WTC11 (cell line): ENCODE measurements at regions not wholly inside any gene's neighbourhood (a gene's known extent, or its start where the extent isn't known, plus 50 kb on each side); places are given as distances from the start of the nearest gene placed in this dataset.

ENCODE experiments used
- ATAC-seq: fragments of 200-7000 bp; cut with Tn5 transposase; 2 replicates; pipeline ENCODE4 v1.10.0; 2021; ENCODE audit warnings: mild to moderate bottlenecking, moderate library complexity
- CTCF ChIA-PET: fragments of 300-600 bp; sonication (Branson Sonifier 250); formaldehyde crosslinking; loops from one replicate; lab custom pipeline; 2021; ENCODE audit warnings: antibody characterized with exemption; lab: Charles Lee
- POLR2A ChIA-PET: fragments of 350-600 bp; sonication (Branson Sonifier 250); formaldehyde crosslinking; loops from one replicate; lab custom pipeline; 2021; ENCODE audit warnings: antibody characterized with exemption; lab: Charles Lee
- DNase-seq: peaks from one replicate; pipeline ENCODE4 v3.0.0; 2021; ENCODE audit warnings: low spot score
- H3K27ac Mint-ChIP-seq: 2 replicates; pipeline ENCODE4 v1.8.0; 2021; ENCODE audit warnings: mixed read lengths
- H3K27me3 Mint-ChIP-seq: 2 replicates; pipeline ENCODE4 v1.8.0; 2021; ENCODE audit warnings: low read depth, mild to moderate bottlenecking, moderate library complexity, mixed read lengths
- H3K36me3 Mint-ChIP-seq: 2 replicates; pipeline ENCODE4 v1.8.0; 2021; ENCODE audit warnings: mixed read lengths
- H3K4me1 Mint-ChIP-seq: 2 replicates; pipeline ENCODE4 v1.8.0; 2022; ENCODE audit warnings: mixed read lengths
- H3K4me3 Mint-ChIP-seq: 2 replicates; pipeline ENCODE4 v1.8.0; 2021; ENCODE audit warnings: mild to moderate bottlenecking, moderate library complexity, mixed read lengths
- H3K9me3 Mint-ChIP-seq: 2 replicates; pipeline ENCODE4 v1.8.0; 2021; ENCODE audit warnings: mixed read lengths
- CBFB ChIP-seq: sonication (generic); formaldehyde crosslinking; IDR thresholded peaks from 2 replicates; pipeline ENCODE4 v1.8.1; 2022; ENCODE audit warnings: mild to moderate bottlenecking, low read depth, missing genetic modification reagents
- CREB1 ChIP-seq: sonication (generic); formaldehyde crosslinking; IDR thresholded peaks from 2 replicates; pipeline ENCODE4 v1.8.0; 2023; ENCODE audit warnings: mild to moderate bottlenecking, missing genetic modification reagents
- FOXP4 ChIP-seq: sonication (generic); formaldehyde crosslinking; IDR thresholded peaks from 2 replicates; pipeline ENCODE4 v1.8.0; 2022; ENCODE audit warnings: mild to moderate bottlenecking, missing genetic modification reagents
- JAZF1 ChIP-seq: fragments of 250-450 bp; sonication (Bioruptor Pico); IDR thresholded peaks from 2 replicates; pipeline ENCODE4 v1.9.0; 2021; ENCODE audit warnings: moderate library complexity, mild to moderate bottlenecking, inconsistent platforms
- MLX ChIP-seq: sonication (generic); formaldehyde crosslinking; IDR thresholded peaks from 2 replicates; pipeline ENCODE4 v1.8.1; 2023; ENCODE audit warnings: mild to moderate bottlenecking, missing genetic modification reagents, moderate library complexity
- NFYB ChIP-seq: sonication (generic); formaldehyde crosslinking; conservative IDR thresholded peaks from 2 replicates; pipeline ENCODE4 v1.8.0; 2022; ENCODE audit warnings: low read depth, missing genetic modification reagents
- NR3C1 ChIP-seq: sonication (generic); formaldehyde crosslinking; conservative IDR thresholded peaks from 2 replicates; pipeline ENCODE4 v1.8.1; 2023; ENCODE audit warnings: low read depth, mild to moderate bottlenecking, missing genetic modification reagents
- PRDM15 ChIP-seq: sonication (generic); formaldehyde crosslinking; IDR thresholded peaks from 2 replicates; pipeline ENCODE4 v1.8.0; 2022; ENCODE audit warnings: missing genetic modification reagents
- RELA ChIP-seq: sonication (generic); formaldehyde crosslinking; IDR thresholded peaks from 2 replicates; pipeline ENCODE4 v1.8.1; 2022; ENCODE audit warnings: missing genetic modification reagents, mild to moderate bottlenecking, borderline replicate concordance
- SOX15 ChIP-seq: fragments of 250-450 bp; sonication (Bioruptor Pico); IDR thresholded peaks from 2 replicates; pipeline ENCODE4 v1.9.0; 2021; ENCODE audit warnings: mild to moderate bottlenecking
- SP1 ChIP-seq: sonication (generic); formaldehyde crosslinking; conservative IDR thresholded peaks from 2 replicates; pipeline ENCODE4 v1.8.1; 2022; ENCODE audit warnings: missing genetic modification reagents
- TCF7 ChIP-seq: sonication (generic); formaldehyde crosslinking; IDR thresholded peaks from 2 replicates; pipeline ENCODE4 v1.8.0; 2022; ENCODE audit warnings: mild to moderate bottlenecking, low read depth, missing genetic modification reagents, moderate library complexity
- TEAD4 ChIP-seq: sonication (generic); formaldehyde crosslinking; IDR thresholded peaks from 2 replicates; pipeline ENCODE4 v1.8.0; 2022; ENCODE audit warnings: mild to moderate bottlenecking, missing genetic modification reagents
- ZNF317 ChIP-seq: sonication (generic); formaldehyde crosslinking; IDR thresholded peaks from 2 replicates; pipeline ENCODE4 v1.8.1; 2023; ENCODE audit warnings: low read depth, mild to moderate bottlenecking, moderate library complexity, missing genetic modification reagents, borderline replicate concordance
- ZNF416 ChIP-seq: fragments of 250-450 bp; sonication (Bioruptor Pico); IDR thresholded peaks from 2 replicates; pipeline ENCODE4 v1.9.0; 2021; ENCODE audit warnings: mild to moderate bottlenecking, inconsistent platforms
- TF ChIP-seq, protein P1 (sequence below): sonication (generic); formaldehyde crosslinking; IDR thresholded peaks from 2 replicates; pipeline ENCODE4 v1.8.1; 2022; ENCODE audit warnings: mild to moderate bottlenecking, moderate library complexity, missing genetic modification reagents

DNA sequence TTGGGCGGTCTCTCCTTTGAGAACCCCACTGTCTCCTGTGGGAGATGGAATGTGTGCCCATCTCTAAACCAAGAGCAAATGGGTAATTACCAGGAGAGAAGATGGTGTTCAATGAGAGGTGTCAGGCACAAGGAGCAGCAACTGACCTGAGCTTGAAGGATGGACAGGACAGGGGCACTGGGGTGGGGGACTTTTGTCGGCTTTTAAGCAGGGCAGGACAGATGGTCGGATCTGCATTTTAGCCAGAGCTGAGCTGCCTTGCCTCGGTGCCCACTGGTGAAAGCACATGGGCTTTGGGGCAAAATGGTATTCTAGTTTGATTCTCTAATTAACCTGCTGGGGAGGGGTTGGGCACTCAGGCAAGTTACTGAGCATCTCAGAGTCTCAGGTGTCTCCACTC lies 98.0 kb downstream of the INHBB start:
- H3K36me3 Mint-ChIP-seq: no peaks in the 10 kb centered on the region
- peaks cover 83% of the 10 kb centered on the region for H3K27me3 Mint-ChIP-seq
- H3K4me3 Mint-ChIP-seq: peak overlapping the region; percentile 82; the same call in 1 of the 2 replicates
- POLR2A ChIA-PET: no interaction called here
- no peak overlapping the region for H3K27ac Mint-ChIP-seq
- ATAC-seq: no peak
- H3K4me1 Mint-ChIP-seq: peaks cover 17% of the 10 kb centered on the region
- no peak for TF ChIP-seq JAZF1 (CRISPR knock-in tag)
- no peak for TF ChIP-seq RELA (CRISPR knock-in tag)
- no peak for TF ChIP-seq CREB1 (CRISPR knock-in tag)
- no peak for TF ChIP-seq SP1
- TF ChIP-seq TEAD4 (CRISPR knock-in tag): no peak
- TF ChIP-seq MLX (CRISPR knock-in tag): no peak
- no peak for TF ChIP-seq NR3C1 (CRISPR knock-in tag)
- TF ChIP-seq TCF7 (CRISPR knock-in tag): no peak
- TF ChIP-seq PRDM15 (CRISPR knock-in tag): no peak
- no peak for TF ChIP-seq FOXP4 (CRISPR knock-in tag)
- TF ChIP-seq, protein P1, sequence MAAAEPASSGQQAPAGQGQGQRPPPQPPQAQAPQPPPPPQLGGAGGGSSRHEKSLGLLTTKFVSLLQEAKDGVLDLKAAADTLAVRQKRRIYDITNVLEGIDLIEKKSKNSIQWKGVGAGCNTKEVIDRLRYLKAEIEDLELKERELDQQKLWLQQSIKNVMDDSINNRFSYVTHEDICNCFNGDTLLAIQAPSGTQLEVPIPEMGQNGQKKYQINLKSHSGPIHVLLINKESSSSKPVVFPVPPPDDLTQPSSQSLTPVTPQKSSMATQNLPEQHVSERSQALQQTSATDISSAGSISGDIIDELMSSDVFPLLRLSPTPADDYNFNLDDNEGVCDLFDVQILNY: no peak
- no peak for TF ChIP-seq SOX15 (CRISPR knock-in tag)
- no peak for TF ChIP-seq ZNF416 (CRISPR knock-in tag)
- TF ChIP-seq NFYB (CRISPR knock-in tag): no peak
- TF ChIP-seq ZNF317 (CRISPR knock-in tag): no peak
- TF ChIP-seq, all 79 proteins: peak for 0
- CTCF ChIA-PET: interaction anchor here (2.7 to 2.9 kb wide), 2 partner anchors 22 to 109 kb away, joined by 9 to 19 read pairs; no protein-coding TSS in a partner anchor
- no peak for DNase-seq
- H3K9me3 Mint-ChIP-seq: no peaks in the 10 kb centered on the region

DNA sequence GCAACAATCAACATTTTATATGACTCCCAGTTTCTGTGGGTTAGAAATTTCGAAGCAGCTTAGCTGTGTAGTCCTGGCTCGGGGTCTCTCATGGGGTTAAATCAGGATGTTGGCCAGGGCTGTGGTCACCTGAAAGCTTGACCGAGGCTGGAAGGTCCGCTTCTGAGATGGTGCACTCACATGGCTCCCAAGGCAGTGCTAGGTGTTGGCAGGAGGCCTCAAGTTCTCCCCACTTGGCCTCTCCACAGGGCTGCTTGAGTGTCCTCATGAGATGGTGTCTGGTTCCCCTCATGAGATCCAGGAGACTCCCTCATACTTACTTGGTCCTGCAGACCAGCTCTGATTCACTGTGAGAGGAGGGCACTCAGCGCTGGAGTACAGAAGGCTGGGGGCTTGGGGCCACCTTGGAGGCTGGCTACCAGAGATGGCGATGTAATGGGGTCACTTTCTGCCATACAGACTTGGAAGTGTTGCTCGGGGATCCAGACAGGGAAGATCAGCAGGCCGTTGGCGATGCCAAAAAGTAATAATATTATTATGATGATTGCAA lies 98.8 kb downstream of the INHBB start:
- DNase-seq: no peak
- Mint-ChIP-seq H3K4me1 (peaks cover 17% of the 10 kb centered on the region), H3K9me3 (no peaks in the 10 kb centered on the region), H3K27ac (no peak overlapping the region), H3K27me3 (peaks cover 79% of the 10 kb centered on the region), H3K36me3 (no peaks in the 10 kb centered on the region), H3K4me3 (no peak overlapping the region)
- no peak for TF ChIP-seq ZNF317 (CRISPR knock-in tag)
- TF ChIP-seq CBFB: no peak
- ChIA-PET POLR2A (no interaction called here), CTCF (no interaction called here)
- no peak for ATAC-seq
